ENCODE measurements at regions not wholly inside any gene's neighbourhood (a gene's known extent, or its start where the extent isn't known, plus 50 kb on each side); places are given as distances from the start of the nearest gene placed in this dataset.

- no peak overlapping the region for H3K27ac ChIP-seq
- no peak for DNase-seq (ENCODE audit: low spot score)
- ChIA-PET CTCF (no interaction called here), POLR2A (ENCODE audit: low non-redundant PET) (no interaction called here)
- TF ChIP-seq CTCF (conservative IDR thresholded peaks at IDR 0.05; ENCODE audit: low read depth), result no peak
Observed at GRCh38 chr5:176721509-176721908, 74.2 kb downstream of the TSPAN17 start.

GRCh38 chr5:176722757-176723156, 75.5 kb downstream of the TSPAN17 start:
- no peak for DNase-seq (ENCODE audit: low spot score)
- CTCF ChIA-PET, result interaction anchor here (0.9 to 1.4 kb wide), 2 partner anchors 62 to 94 kb away, joined by 4 read pairs; no protein-coding TSS in a partner anchor
- POLR2A ChIA-PET (ENCODE audit: low non-redundant PET), result interaction anchor here (0.6 kb wide), 1 partner anchor 115 kb away, joined by 3 read pairs; no protein-coding TSS in a partner anchor
- TF ChIP-seq CTCF (conservative IDR thresholded peaks at IDR 0.05; ENCODE audit: low read depth), result no peak
- no peak overlapping the region for H3K27ac ChIP-seq

GRCh38 chr5:176723440-176723839, 76.2 kb downstream of the TSPAN17 start:
- CTCF ChIA-PET, result interaction anchor here (0.6 to 1.4 kb wide), 2 partner anchors 94 to 269 kb away, joined by 3 to 4 read pairs; no protein-coding TSS in a partner anchor
- POLR2A ChIA-PET (ENCODE audit: low non-redundant PET), result no interaction called here

DNA sequence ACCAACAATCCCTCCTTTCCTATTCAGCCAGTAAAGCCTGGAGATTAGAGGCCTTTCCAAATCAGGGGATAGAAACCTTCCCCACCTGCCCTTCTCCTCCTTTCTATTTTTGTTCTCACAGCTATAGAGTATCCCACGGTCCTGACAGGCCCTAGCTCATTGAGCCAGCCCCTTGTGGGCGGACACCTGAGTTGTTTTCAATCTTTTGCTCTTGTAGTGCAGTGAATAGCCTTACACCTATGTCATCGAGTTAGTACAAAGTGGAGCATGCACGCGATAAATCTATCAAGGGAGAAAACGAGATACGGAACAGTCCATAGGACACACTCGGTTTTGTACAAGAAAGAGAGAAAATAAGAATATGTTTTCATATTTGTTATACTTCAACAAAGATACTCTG, 77.2 kb downstream of the TSPAN17 start:
- POLR2A ChIA-PET (ENCODE audit: low non-redundant PET), result no interaction called here
- CTCF ChIA-PET, result interaction anchor here (0.6 kb wide), 1 partner anchor 33 kb away, joined by 3 read pairs; no protein-coding TSS in a partner anchor
- no peak overlapping the region for H3K27ac ChIP-seq
- TF ChIP-seq CTCF (conservative IDR thresholded peaks at IDR 0.05; ENCODE audit: low read depth), result no peak
- DNase-seq (ENCODE audit: low spot score), result no peak

More at GRCh38 chr5:176723440-176723839, 76.2 kb downstream of the TSPAN17 start:
- TF ChIP-seq CTCF (conservative IDR thresholded peaks at IDR 0.05; ENCODE audit: low read depth), result no peak
- no peak overlapping the region for H3K27ac ChIP-seq
- no peak for DNase-seq (ENCODE audit: low spot score)

GRCh38 chr5:176725521-176726280, 78.4 kb downstream of the TSPAN17 start:
- no peak overlapping the region for H3K27ac ChIP-seq
- ChIA-PET POLR2A (ENCODE audit: low non-redundant PET) (no interaction called here), CTCF (interaction anchor here (0.7 kb wide), 1 partner anchor 1402 kb away, joined by 5 read pairs; no protein-coding TSS in a partner anchor)
- no peak for DNase-seq (ENCODE audit: low spot score)
- no peak for TF ChIP-seq CTCF (conservative IDR thresholded peaks at IDR 0.05; ENCODE audit: low read depth)

DNA sequence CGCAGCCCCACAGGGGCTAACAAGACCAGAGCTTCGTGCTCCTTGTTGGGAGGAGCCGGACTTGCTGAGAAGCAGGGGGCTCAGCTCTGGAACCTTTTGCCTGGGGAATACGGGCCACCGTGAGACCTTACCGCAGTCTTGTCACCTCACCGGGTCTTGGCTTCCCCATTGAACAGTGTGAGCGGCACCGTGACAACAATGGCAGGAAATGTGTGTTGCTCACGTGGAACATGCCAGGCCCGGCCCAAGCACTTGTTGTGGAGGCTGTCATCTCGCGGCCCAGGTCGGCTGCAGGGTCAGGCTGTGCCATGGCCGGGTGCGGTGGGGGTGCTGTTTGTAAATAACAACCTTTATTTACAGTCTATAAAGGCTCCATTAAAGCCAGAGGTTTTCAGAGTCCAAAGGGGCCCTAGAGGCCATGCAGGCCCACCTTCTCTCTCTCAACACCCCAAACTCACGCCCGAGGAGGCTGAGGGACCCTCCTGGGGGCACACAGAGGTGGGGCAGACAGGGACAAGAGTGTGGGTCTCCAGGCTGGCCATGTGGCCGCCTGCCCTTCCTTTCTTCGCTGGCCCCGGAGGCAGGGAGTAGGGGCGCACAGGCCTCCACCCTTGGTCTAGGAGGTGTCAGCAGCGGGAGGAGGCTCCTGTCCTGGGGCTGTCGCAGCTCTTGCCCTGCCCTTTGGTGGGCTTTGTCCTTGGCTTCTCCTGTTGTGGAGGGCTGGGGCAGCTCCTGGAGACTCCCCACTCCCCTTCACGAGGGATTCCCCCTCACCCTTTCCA, 79.7 kb downstream of the TSPAN17 start:
- no peak for TF ChIP-seq CTCF (conservative IDR thresholded peaks at IDR 0.05; ENCODE audit: low read depth)
- POLR2A ChIA-PET (ENCODE audit: low non-redundant PET), result no interaction called here
- no peak for DNase-seq (ENCODE audit: low spot score)
- H3K27ac ChIP-seq, result no peak overlapping the region
- CTCF ChIA-PET, result no interaction called here
